B cell (primary cell): ENCODE measurements at regions not wholly inside any gene's neighbourhood (a gene's known extent, or its start where the extent isn't known, plus 50 kb on each side); places are given as distances from the start of the nearest gene placed in this dataset.

Source experiments
- ATAC-seq: fragments of 200-7000 bp; cut with Tn5 transposase; one replicate; pipeline ENCODE4 v1.10.0; 2021; ENCODE audit warnings: low read depth, mild to moderate bottlenecking, moderate number of reproducible peaks, moderate library complexity
- CTCF ChIA-PET: fragments of 350-600 bp; sonication (Branson Sonifier 250); formaldehyde crosslinking; loops from one replicate; lab custom pipeline; 2021; ENCODE audit warnings: antibody characterized with exemption, inconsistent platforms; lab: Charles Lee
- POLR2A ChIA-PET: fragments of 350-600 bp; sonication (Branson Sonifier 250); formaldehyde crosslinking; loops from one replicate; lab custom pipeline; 2021; ENCODE audit warnings: antibody characterized with exemption; lab: Charles Lee
- DNase-seq: peaks from one replicate; pipeline ENCODE4 v3.0.0; 2013
- H2AFZ ChIP-seq: 2 replicates; pipeline ENCODE4 v1.6.1; 2012; ENCODE audit warnings: mild to moderate bottlenecking, low read depth, low read length; ENCODE audit not compliant: insufficient read depth, poor library complexity, severe bottlenecking
- H3K27ac ChIP-seq, 2 donors: 1 replicate in 1 of 2; 2 replicates in 1 of 2; pipeline ENCODE4 v1.5.1; 2012 to 2013; ENCODE audit warnings: low read length in 2 of 2, mild to moderate bottlenecking in 2 of 2, moderate library complexity in 1 of 2
- H3K27me3 ChIP-seq, 4 experiments: fragments of 200-600 bp in 1 of 4; sonication (generic) in 1 of 4; replicated peaks in 1 of 4; 1 replicate in 2 of 4; 2 replicates in 2 of 4; pipeline versions ENCODE4 v1.6.1 to v1.7.0; 2013 to 2016; ENCODE audit warnings: low read length in 3 of 4, mild to moderate bottlenecking in 2 of 4, mixed read lengths in 1 of 4, moderate library complexity in 1 of 4; ENCODE audit not compliant: insufficient read depth in 4 of 4, control insufficient read depth in 3 of 4; ENCODE audit errors: control extremely low read depth in 1 of 4
- H3K36me3 ChIP-seq, 2 experiments: replicated peaks in 1 of 2; 1 replicate in 1 of 2; 2 replicates in 1 of 2; pipeline versions ENCODE4 v1.6.1 to v1.7.1; 2013; ENCODE audit warnings: low read length in 1 of 2; ENCODE audit not compliant: insufficient read depth in 2 of 2, control insufficient read depth in 1 of 2; ENCODE audit errors: control extremely low read depth in 1 of 2, extremely low read depth in 1 of 2
- H3K4me1 ChIP-seq, 2 donors: fragments of 200-600 bp in 1 of 2; sonication (generic) in 1 of 2; 1 replicate in 1 of 2; 2 replicates in 1 of 2; pipeline versions ENCODE4 v1.5.1 to v1.6.1; 2013 to 2017; ENCODE audit warnings: low read length in 2 of 2; ENCODE audit not compliant: control insufficient read depth in 2 of 2, insufficient read depth in 2 of 2
- H3K4me2 ChIP-seq: replicated peaks from 2 replicates; pipeline ENCODE3; 2012; ENCODE audit warnings: mild to moderate bottlenecking, low read depth, low read length; ENCODE audit not compliant: poor library complexity, severe bottlenecking
- H3K4me3 ChIP-seq, 5 experiments: fragments of 200-600 bp in 1 of 5; sonication (generic) in 1 of 5; 1 replicate in 3 of 5; 2 replicates in 2 of 5; pipeline versions ENCODE4 v1.5.1 to v1.7.0; 2011 to 2016; ENCODE audit warnings: low read length in 4 of 5, mild to moderate bottlenecking in 4 of 5, low read depth in 2 of 5, control low read depth in 1 of 5, moderate library complexity in 1 of 5; ENCODE audit not compliant: insufficient read depth in 1 of 5; ENCODE audit errors: control extremely low read depth in 1 of 5, extremely low read depth in 1 of 5
- H3K79me2 ChIP-seq: fragments of 200-600 bp; sonication (generic); one replicate; pipeline ENCODE4 v1.6.0; 2016; ENCODE audit warnings: low read length; ENCODE audit not compliant: control insufficient read depth, insufficient read depth
- H3K9ac ChIP-seq: fragments of 200-600 bp; sonication (generic); 2 replicates; pipeline ENCODE4 v1.6.1; 2017; ENCODE audit warnings: mild to moderate bottlenecking, low read length, moderate library complexity
- H3K9me3 ChIP-seq, 3 donors: one replicate each; pipeline versions ENCODE4 v1.6.1 to v1.7.1; 2013; ENCODE audit warnings: low read length in 2 of 3; ENCODE audit not compliant: control insufficient read depth in 2 of 3, insufficient read depth in 1 of 3; ENCODE audit errors: control extremely low read depth in 1 of 3
- H4K20me1 ChIP-seq: 2 replicates; pipeline ENCODE4 v1.6.0; 2012; ENCODE audit warnings: mild to moderate bottlenecking, low read length; ENCODE audit not compliant: insufficient read depth, control insufficient read depth, poor library complexity, severe bottlenecking
- H3K27ac Mint-ChIP-seq: one replicate; pipeline ENCODE4 v1.8.0; 2021; ENCODE audit warnings: mixed read lengths
- H3K27me3 Mint-ChIP-seq: one replicate; pipeline ENCODE4 v1.8.0; 2021; ENCODE audit warnings: mixed read lengths
- H3K4me1 Mint-ChIP-seq: one replicate; pipeline ENCODE4 v1.8.0; 2021; ENCODE audit warnings: mixed read lengths
- H3K4me3 Mint-ChIP-seq: one replicate; pipeline ENCODE4 v1.8.0; 2021; ENCODE audit warnings: mixed read lengths
- H3K9me3 Mint-ChIP-seq: one replicate; pipeline ENCODE4 v1.8.0; 2022; ENCODE audit warnings: mixed read lengths; ENCODE audit not compliant: insufficient read depth
- EZH2 ChIP-seq: IDR thresholded peaks from 2 replicates; pipeline ENCODE4 v1.6.1; 2012; ENCODE audit warnings: borderline replicate concordance, low read depth, mild to moderate bottlenecking, moderate library complexity, low read length; ENCODE audit not compliant: insufficient read depth, poor library complexity, severe bottlenecking
- WGBS: methylation state at CpG from one replicate; pipeline ENCODE4 v1.1.5; 2013; ENCODE audit warnings: missing lambda C conversion rate; ENCODE audit not compliant: insufficient coverage; 5-methylcytosine and 5-hydroxymethylcytosine counted together
- intact Hi-C: fragments of 100-400 bp; cut with micrococcal nuclease; formaldehyde crosslinking; loops from one replicate; pipeline ENCODE4 v1.10.0; 2022
- TF ChIP-seq, protein P1 (sequence below): fragments of 200-600 bp; IDR thresholded peaks from one replicate; pipeline ENCODE4 v1.8.0; 2022; ENCODE audit warnings: antibody characterized with exemption, mild to moderate bottlenecking

DNA sequence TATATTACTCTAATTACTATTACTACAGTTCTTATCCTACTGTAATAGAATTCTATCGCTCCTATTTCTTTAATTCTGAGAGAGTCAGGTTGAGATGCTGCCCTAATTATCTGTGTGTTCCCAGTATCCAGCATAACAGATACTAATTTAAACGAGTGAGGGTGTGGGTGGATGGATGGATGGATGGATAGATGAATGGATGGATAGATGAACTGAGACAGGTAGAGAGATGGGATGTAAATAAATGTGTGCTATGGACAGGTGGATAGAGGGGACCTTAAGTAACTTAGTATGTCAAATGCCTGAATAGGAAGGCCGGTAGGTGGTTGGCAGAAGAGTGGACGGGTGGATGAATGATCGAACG lies 143.6 kb upstream of the ADRA1B start:
- POLR2A ChIA-PET, result no interaction called here
- peaks cover 39% of the 10 kb centered on the region for H3K27me3 Mint-ChIP-seq

More for the DNA sequence above, 143.6 kb upstream of the ADRA1B start:
- peak overlapping the region; percentile 83 for H3K4me2 ChIP-seq
- peak overlapping the region in 3 of 5 experiments; percentile 45 to 67 (median 51) for H3K4me3 ChIP-seq
- no peaks in the 10 kb centered on the region for H3K36me3 ChIP-seq
- no peak for DNase-seq
- H3K9ac ChIP-seq, result peak overlapping the region; percentile 64
- H4K20me1 ChIP-seq, result no peaks in the 10 kb centered on the region
- no peak for ATAC-seq
- H2AFZ ChIP-seq, result peak overlapping the region; percentile 71
- no peaks in the 10 kb centered on the region for H3K79me2 ChIP-seq
- WGBS, result 90% methylated on average over 5 of the region's 6 CpGs
- peaks cover 0 to 2% (median 0%) of the 10 kb centered on the region in 3 donors for H3K9me3 ChIP-seq
- no peak for TF ChIP-seq EZH2
- TF ChIP-seq, protein P1, sequence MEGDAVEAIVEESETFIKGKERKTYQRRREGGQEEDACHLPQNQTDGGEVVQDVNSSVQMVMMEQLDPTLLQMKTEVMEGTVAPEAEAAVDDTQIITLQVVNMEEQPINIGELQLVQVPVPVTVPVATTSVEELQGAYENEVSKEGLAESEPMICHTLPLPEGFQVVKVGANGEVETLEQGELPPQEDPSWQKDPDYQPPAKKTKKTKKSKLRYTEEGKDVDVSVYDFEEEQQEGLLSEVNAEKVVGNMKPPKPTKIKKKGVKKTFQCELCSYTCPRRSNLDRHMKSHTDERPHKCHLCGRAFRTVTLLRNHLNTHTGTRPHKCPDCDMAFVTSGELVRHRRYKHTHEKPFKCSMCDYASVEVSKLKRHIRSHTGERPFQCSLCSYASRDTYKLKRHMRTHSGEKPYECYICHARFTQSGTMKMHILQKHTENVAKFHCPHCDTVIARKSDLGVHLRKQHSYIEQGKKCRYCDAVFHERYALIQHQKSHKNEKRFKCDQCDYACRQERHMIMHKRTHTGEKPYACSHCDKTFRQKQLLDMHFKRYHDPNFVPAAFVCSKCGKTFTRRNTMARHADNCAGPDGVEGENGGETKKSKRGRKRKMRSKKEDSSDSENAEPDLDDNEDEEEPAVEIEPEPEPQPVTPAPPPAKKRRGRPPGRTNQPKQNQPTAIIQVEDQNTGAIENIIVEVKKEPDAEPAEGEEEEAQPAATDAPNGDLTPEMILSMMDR, result no peak
- Mint-ChIP-seq H3K4me3 (peak overlapping the region; percentile 71), H3K27ac (peak overlapping the region; percentile 2), H3K4me1 (peaks cover 10% of the 10 kb centered on the region), H3K9me3 (no peaks in the 10 kb centered on the region)
- no peak overlapping the region for H3K27ac ChIP-seq
- peaks cover 0 to 21% (median 8%) of the 10 kb centered on the region in 4 experiments for H3K27me3 ChIP-seq
- intact Hi-C loops, result loop anchor here (5.0 kb wide), 1 partner anchor 440 kb away; the partner anchor contains the start of gene IL12B
- CTCF ChIA-PET, result interaction anchor here (1.2 kb wide), 1 partner anchor 17 kb away, joined by 3 read pairs; no protein-coding TSS in a partner anchor
- peaks cover 9 to 12% of the 10 kb centered on the region in 2 donors for H3K4me1 ChIP-seq
